H9 (cell line): ENCODE measurements at regions not wholly inside any gene's neighbourhood (a gene's known extent, or its start where the extent isn't known, plus 50 kb on each side); places are given as distances from the start of the nearest gene placed in this dataset.

Experiments used
- DNase-seq: peaks from one replicate; pipeline ENCODE4 v3.0.0-alpha.2; 2017
- H2AFZ ChIP-seq: one replicate; pipeline ENCODE4 v1.6.1; 2013; ENCODE audit warnings: mild to moderate bottlenecking, low read length, control low read depth, moderate library complexity
- H2AK5ac ChIP-seq: 2 replicates; pipeline ENCODE4 v1.6.1; 2013; ENCODE audit warnings: low read length, control low read depth, mixed read lengths; ENCODE audit not compliant: insufficient read length
- H2BK120ac ChIP-seq: one replicate; pipeline ENCODE4 v1.6.1; 2013; ENCODE audit warnings: low read depth, mild to moderate bottlenecking, low read length, control low read depth, inconsistent platforms; ENCODE audit not compliant: poor library complexity, severe bottlenecking
- H2BK12ac ChIP-seq: 2 replicates; pipeline ENCODE4 v1.6.1; 2013; ENCODE audit warnings: low read length, control low read depth, mixed read lengths, low read depth; ENCODE audit not compliant: insufficient read length
- H2BK15ac ChIP-seq: 2 replicates; pipeline ENCODE4 v1.6.1; 2013; ENCODE audit warnings: low read depth, low read length, control low read depth
- H2BK20ac ChIP-seq: one replicate; pipeline ENCODE4 v1.6.1; 2013; ENCODE audit warnings: low read depth, mild to moderate bottlenecking, low read length, control low read depth, inconsistent platforms; ENCODE audit not compliant: poor library complexity, severe bottlenecking
- H2BK5ac ChIP-seq: 2 replicates; pipeline ENCODE4 v1.6.1; 2013; ENCODE audit warnings: low read length, control low read depth, mixed read lengths; ENCODE audit not compliant: insufficient read length
- H3K14ac ChIP-seq: 2 replicates; pipeline ENCODE4 v1.6.1; 2013; ENCODE audit warnings: low read length, control low read depth; ENCODE audit not compliant: insufficient read depth
- H3K18ac ChIP-seq: 2 replicates; pipeline ENCODE4 v1.6.1; 2013; ENCODE audit warnings: low read depth, mild to moderate bottlenecking, mixed read lengths, low read length, control low read depth; ENCODE audit not compliant: insufficient read length
- H3K23ac ChIP-seq: 2 replicates; pipeline ENCODE4 v1.6.1; 2013; ENCODE audit warnings: low read length, control low read depth, mixed read lengths, low read depth; ENCODE audit not compliant: insufficient read length
- H3K23me2 ChIP-seq: 2 replicates; pipeline ENCODE4 v1.6.1; 2013; ENCODE audit warnings: low read depth, mild to moderate bottlenecking, mixed read lengths, low read length, control low read depth; ENCODE audit not compliant: insufficient read length, poor library complexity, severe bottlenecking
- H3K27ac ChIP-seq: 2 replicates; pipeline ENCODE4 v1.5.1; 2013; ENCODE audit warnings: low read length, control low read depth, mixed read lengths, low read depth; ENCODE audit not compliant: insufficient read length
- H3K27me3 ChIP-seq: 2 replicates; pipeline ENCODE4 v1.6.1; 2013; ENCODE audit warnings: low read length, control low read depth, inconsistent platforms; ENCODE audit not compliant: insufficient read depth
- H3K4ac ChIP-seq: 2 replicates; pipeline ENCODE4 v1.6.1; 2013; ENCODE audit warnings: low read depth, mild to moderate bottlenecking, control low read depth, inconsistent platforms, low read length, moderate library complexity
- H3K4me1 ChIP-seq: 2 replicates; pipeline ENCODE4 v1.6.1; 2013; ENCODE audit warnings: low read length, control low read depth, inconsistent platforms; ENCODE audit not compliant: insufficient read depth
- H3K4me2 ChIP-seq: 2 replicates; pipeline ENCODE4 v1.6.1; 2013; ENCODE audit warnings: low read length, control low read depth, mixed read lengths; ENCODE audit not compliant: insufficient read length, insufficient read depth
- H3K56ac ChIP-seq: 2 replicates; pipeline ENCODE4 v1.6.1; 2013; ENCODE audit warnings: low read depth, mild to moderate bottlenecking, mixed read lengths, low read length, control low read depth; ENCODE audit not compliant: insufficient read length
- H3K79me1 ChIP-seq: 2 replicates; pipeline ENCODE4 v1.6.1; 2013; ENCODE audit warnings: low read depth, mild to moderate bottlenecking, moderate library complexity, low read length, control low read depth, inconsistent platforms; ENCODE audit not compliant: insufficient read depth, poor library complexity, severe bottlenecking
- H3K79me2 ChIP-seq: 2 replicates; pipeline ENCODE4 v1.6.1; 2013; ENCODE audit warnings: low read length, control low read depth, inconsistent platforms; ENCODE audit not compliant: insufficient read depth
- H3K9ac ChIP-seq: 2 replicates; pipeline ENCODE4 v1.6.1; 2013; ENCODE audit warnings: low read length, control low read depth, mixed read lengths; ENCODE audit not compliant: insufficient read length; ENCODE audit errors: extremely low read depth
- H3K9me3 ChIP-seq: one replicate; pipeline ENCODE4 v1.6.1; 2013; ENCODE audit warnings: low read depth, low read length, inconsistent platforms; ENCODE audit not compliant: control insufficient read depth
- H3T11ph ChIP-seq: one replicate; pipeline ENCODE4 v1.6.1; 2013; ENCODE audit warnings: mild to moderate bottlenecking, low read length, control low read depth, inconsistent platforms
- H4K20me1 ChIP-seq: one replicate; pipeline ENCODE4 v1.6.1; 2013; ENCODE audit not compliant: control insufficient read depth, insufficient read length, insufficient read depth
- H4K5ac ChIP-seq: 2 replicates; pipeline ENCODE4 v1.6.1; 2013; ENCODE audit warnings: low read depth, mild to moderate bottlenecking, mixed read lengths, low read length, control low read depth; ENCODE audit not compliant: insufficient read length
- H4K8ac ChIP-seq: replicated peaks from 2 replicates; pipeline ENCODE4 v1.6.1; 2013; ENCODE audit warnings: low read length, control low read depth, mixed read lengths, low read depth; ENCODE audit not compliant: insufficient read length
- H4K91ac ChIP-seq: 2 replicates; pipeline ENCODE4 v1.6.1; 2013; ENCODE audit warnings: low read depth, mild to moderate bottlenecking, moderate library complexity, mixed read lengths, low read length, control low read depth; ENCODE audit not compliant: insufficient read length
- H3K27ac Mint-ChIP-seq, 3 experiments: 2 replicates in 2 of 3; 3 replicates in 1 of 3; pipeline ENCODE4 v1.8.0; 2020 to 2021; ENCODE audit warnings: mixed read lengths in 3 of 3, mild to moderate bottlenecking in 1 of 3, moderate library complexity in 1 of 3
- H3K27me3 Mint-ChIP-seq: 2 replicates; pipeline ENCODE4 v1.8.0; 2021; ENCODE audit warnings: low read depth, mild to moderate bottlenecking, moderate library complexity, mixed read lengths
- H3K36me3 Mint-ChIP-seq, 3 experiments: 2 replicates in 2 of 3; 3 replicates in 1 of 3; pipeline ENCODE4 v1.8.0; 2020 to 2021; ENCODE audit warnings: low read depth in 3 of 3, mixed read lengths in 3 of 3; ENCODE audit not compliant: insufficient read depth in 1 of 3
- H3K4me1 Mint-ChIP-seq, 2 experiments: 2 replicates each; pipeline ENCODE4 v1.8.0; 2020; ENCODE audit warnings: mixed read lengths in 2 of 2
- H3K4me3 Mint-ChIP-seq, 2 experiments: 2 replicates in 1 of 2; 3 replicates in 1 of 2; pipeline ENCODE4 v1.8.0; 2020 to 2021; ENCODE audit warnings: mild to moderate bottlenecking in 2 of 2, mixed read lengths in 2 of 2, moderate library complexity in 1 of 2
- H3K9me3 Mint-ChIP-seq, 2 experiments: 2 replicates in 1 of 2; 3 replicates in 1 of 2; pipeline ENCODE4 v1.8.0; 2020; ENCODE audit warnings: mild to moderate bottlenecking in 2 of 2, mixed read lengths in 2 of 2, moderate library complexity in 1 of 2
- CTCF ChIP-seq: fragments of 200-600 bp; sonication (generic); conservative IDR thresholded peaks from 3 replicates; pipeline ENCODE4 v1.8.0; 2021; ENCODE audit warnings: antibody characterized with exemption, mild to moderate bottlenecking
- WGBS: extraction: QIAGEN DNeasy Blood & Tissue Kit; methylation state at CpG from one replicate; pipeline ENCODE4 v1.1.7; 2013; ENCODE audit warnings: missing lambda C conversion rate, low lambda C conversion rate, mixed read lengths; ENCODE audit not compliant: insufficient read length; ENCODE audit errors: extremely low coverage; 5-methylcytosine and 5-hydroxymethylcytosine counted together

DNA sequence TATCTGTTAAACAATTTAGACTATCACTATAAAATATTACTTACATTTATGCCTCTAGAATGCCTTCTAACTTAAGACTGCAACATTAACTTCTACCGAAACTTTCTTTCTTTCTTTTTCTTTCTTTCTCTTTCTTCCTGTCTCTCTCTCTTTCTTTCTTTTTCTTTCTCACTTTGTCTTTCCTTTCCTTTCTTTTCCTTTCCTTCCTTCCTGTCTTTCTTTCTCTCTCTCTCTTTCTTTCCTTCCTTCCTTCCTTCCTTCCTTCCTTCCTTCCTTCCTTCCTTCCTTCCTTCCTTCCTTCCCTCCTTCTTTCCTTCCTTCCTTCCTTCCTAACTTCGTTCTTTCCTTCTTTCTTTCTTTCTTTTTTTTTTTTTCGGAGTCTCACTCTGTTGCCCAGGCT, 1071.9 kb upstream of the ATXN8OS start:
- no peak overlapping the region for H3K4ac ChIP-seq
- H3K9ac ChIP-seq: no peak overlapping the region
- H2AK5ac ChIP-seq: no peak overlapping the region
- no peaks in the 10 kb centered on the region for H3K79me1 ChIP-seq
- no peaks in the 10 kb centered on the region for H3K27me3 ChIP-seq
- no peaks in the 10 kb centered on the region for H3K4me1 Mint-ChIP-seq
- H2BK15ac ChIP-seq: no peak overlapping the region
- H2BK20ac ChIP-seq: no peak overlapping the region
- no peaks in the 10 kb centered on the region for H4K20me1 ChIP-seq
- H3K27me3 Mint-ChIP-seq: no peaks in the 10 kb centered on the region
- H3K9me3 ChIP-seq: no peaks in the 10 kb centered on the region
- no peak overlapping the region for H3T11ph ChIP-seq
- no peak overlapping the region for H3K23ac ChIP-seq
- no peaks in the 10 kb centered on the region for H3K23me2 ChIP-seq
- no peak overlapping the region for H4K91ac ChIP-seq
- H3K14ac ChIP-seq: no peak overlapping the region
- H3K36me3 Mint-ChIP-seq: peaks cover 0 to 8% (median 0%) of the 10 kb centered on the region in 3 experiments; a peak in 1 of 7 replicates
- WGBS: 97% methylated on average over 2 of the region's 3 CpGs
- H2BK12ac ChIP-seq: no peak overlapping the region
- H3K18ac ChIP-seq: no peak overlapping the region
- no peaks in the 10 kb centered on the region for H3K79me2 ChIP-seq
- no peak for DNase-seq
- no peak overlapping the region for H4K8ac ChIP-seq
- TF ChIP-seq CTCF: no peak
- no peak overlapping the region for H2BK5ac ChIP-seq
- H3K9me3 Mint-ChIP-seq: peaks cover 0 to 3% of the 10 kb centered on the region in 2 experiments; a peak in 2 of 5 replicates
- no peak overlapping the region; a peak in 1 of 5 replicates for H3K4me3 Mint-ChIP-seq
- H4K5ac ChIP-seq: no peak overlapping the region
- no peak overlapping the region for H2BK120ac ChIP-seq
- H3K4me1 ChIP-seq: no peaks in the 10 kb centered on the region
- H3K4me2 ChIP-seq: no peak overlapping the region
- no peak overlapping the region; a peak in 1 of 7 replicates for H3K27ac Mint-ChIP-seq
- H3K27ac ChIP-seq: no peak overlapping the region
- no peak overlapping the region for H3K56ac ChIP-seq
- no peak overlapping the region for H2AFZ ChIP-seq
